Thoracic aorta (tissue), 2 donors: ENCODE measurements at regions not wholly inside any gene's neighbourhood (a gene's known extent, or its start where the extent isn't known, plus 50 kb on each side); places are given as distances from the start of the nearest gene placed in this dataset.

Experiments
- ATAC-seq: fragments of 150-250 bp; one replicate; pipeline ENCODE4 v1.8.0; 2017; ENCODE audit warnings: low read depth; ENCODE audit not compliant: insufficient number of reproducible peaks, low FRiP score
- DNase-seq: peaks from one replicate; pipeline ENCODE4 v3.0.0-alpha.2; 2020; ENCODE audit warnings: low spot score
- H3K27ac ChIP-seq, 2 donors: fragments of 200-600 bp; sonication (generic); 1 replicate in 1 of 2; 2 replicates in 1 of 2; pipeline ENCODE4 v1.5.1; 2016; ENCODE audit warnings: mild to moderate bottlenecking in 2 of 2, moderate library complexity in 2 of 2
- H3K27me3 ChIP-seq: fragments of 200-600 bp; sonication (generic); replicated peaks from 2 replicates; pipeline ENCODE4 v1.6.0; 2016; ENCODE audit warnings: mild to moderate bottlenecking; ENCODE audit not compliant: insufficient read depth
- H3K36me3 ChIP-seq: fragments of 200-600 bp; sonication (generic); one replicate; pipeline ENCODE4 v1.5.1; 2016
- H3K4me1 ChIP-seq, 2 donors: fragments of 200-600 bp; sonication (generic); 1 replicate in 1 of 2; 2 replicates in 1 of 2; pipeline versions ENCODE4 v1.5.1 to v1.6.0; 2016; ENCODE audit warnings: low read depth in 2 of 2, mild to moderate bottlenecking in 1 of 2; ENCODE audit not compliant: control insufficient read depth in 1 of 2
- H3K4me3 ChIP-seq: fragments of 200-600 bp; sonication (generic); 2 replicates; pipeline ENCODE4 v1.5.1; 2016; ENCODE audit warnings: mild to moderate bottlenecking
- H3K9me3 ChIP-seq: fragments of 200-600 bp; sonication (generic); 2 replicates; pipeline ENCODE4 v1.5.1; 2016
- CTCF ChIP-seq: fragments of 200-600 bp; sonication (generic); IDR thresholded peaks from one replicate; pipeline ENCODE4 v1.5.1; 2019; ENCODE audit warnings: antibody characterized with exemption

- Histone ChIP-seq H3K4me3 (no peak overlapping the region), H3K36me3 (no peaks in the 10 kb centered on the region), H3K27me3 (no peaks in the 10 kb centered on the region), H3K9me3 (peaks cover 4% of the 10 kb centered on the region), H3K27ac (no peak overlapping the region), H3K4me1 (no peaks in the 10 kb centered on the region)
- no peak for TF ChIP-seq CTCF
- no peak for ATAC-seq
- DNase-seq: no peak
Observed at GRCh38 chr2:238578256-238578655, 151.5 kb downstream of the ASB1 start.

- TF ChIP-seq CTCF: no peak
- no peaks in the 10 kb centered on the region for H3K4me1 ChIP-seq
- DNase-seq (no peak), ATAC-seq (no peak)
- H3K27ac ChIP-seq: no peak overlapping the region
- H3K9me3 ChIP-seq: peaks cover 4% of the 10 kb centered on the region
- H3K36me3 ChIP-seq: no peaks in the 10 kb centered on the region
- no peaks in the 10 kb centered on the region for H3K27me3 ChIP-seq
- no peak overlapping the region for H3K4me3 ChIP-seq
Observed at GRCh38 chr2:238580486-238580885, 153.8 kb downstream of the ASB1 start.

GRCh38 chr2:238581126-238581525 lies 154.4 kb downstream of the ASB1 start:
- no peaks in the 10 kb centered on the region for H3K4me1 ChIP-seq
- ATAC-seq (no peak), DNase-seq (no peak)
- no peaks in the 10 kb centered on the region for H3K27me3 ChIP-seq
- no peak for TF ChIP-seq CTCF
- peaks cover 4% of the 10 kb centered on the region for H3K9me3 ChIP-seq
- H3K27ac ChIP-seq: no peak overlapping the region
- no peaks in the 10 kb centered on the region for H3K36me3 ChIP-seq
- H3K4me3 ChIP-seq: no peak overlapping the region

- H3K36me3 ChIP-seq: no peaks in the 10 kb centered on the region
- no peaks in the 10 kb centered on the region for H3K4me1 ChIP-seq
- ATAC-seq (no peak), DNase-seq (no peak)
- H3K27me3 ChIP-seq: no peaks in the 10 kb centered on the region
- no peaks in the 10 kb centered on the region for H3K9me3 ChIP-seq
- H3K4me3 ChIP-seq: no peak overlapping the region
- H3K27ac ChIP-seq: no peak overlapping the region
- TF ChIP-seq CTCF: no peak
Observed at GRCh38 chr2:238582159-238582558, 155.4 kb downstream of the ASB1 start.

GRCh38 chr2:238584617-238585016 lies 157.9 kb downstream of the ASB1 start:
- no peak for TF ChIP-seq CTCF
- no peaks in the 10 kb centered on the region for H3K9me3 ChIP-seq
- DNase-seq: no peak
- H3K27me3 ChIP-seq: no peaks in the 10 kb centered on the region
- H3K36me3 ChIP-seq: no peaks in the 10 kb centered on the region
- H3K4me3 ChIP-seq: no peak overlapping the region
- no peak for ATAC-seq
- H3K27ac ChIP-seq: no peak overlapping the region
- no peaks in the 10 kb centered on the region for H3K4me1 ChIP-seq
